NB4 (cell line): ENCODE measurements at regions not wholly inside any gene's neighbourhood (a gene's known extent, or its start where the extent isn't known, plus 50 kb on each side); places are given as distances from the start of the nearest gene placed in this dataset.

Source experiments
- DNase-seq: peaks from one replicate; pipeline ENCODE4 v3.0.0; 2010; ENCODE audit warnings: low read depth
- H3K4me3 ChIP-seq: one replicate; pipeline ENCODE4 v1.5.1; 2011; ENCODE audit warnings: mild to moderate bottlenecking, low read depth, low read length, moderate library complexity
- CTCF ChIP-seq: IDR thresholded peaks from one replicate; pipeline ENCODE4 v1.5.1; 2012; ENCODE audit warnings: low read depth, low read length
- MAX ChIP-seq: IDR thresholded peaks from 2 replicates; pipeline ENCODE4 v1.6.1; 2011; ENCODE audit warnings: low read depth, low read length
- MYC ChIP-seq: IDR thresholded peaks from 2 replicates; pipeline ENCODE4 v1.6.1; 2011; ENCODE audit warnings: low read depth, low read length
- POLR2A ChIP-seq: IDR thresholded peaks from 2 replicates; pipeline ENCODE4 v1.6.1; 2011; ENCODE audit warnings: mild to moderate bottlenecking; ENCODE audit not compliant: insufficient read length; ENCODE audit errors: extremely low read depth

GRCh38 chr1:188903241-188903640 lies 1574.4 kb downstream of the BRINP3 start:
- TF ChIP-seq MAX = no peak
- no peak overlapping the region for H3K4me3 ChIP-seq
- DNase-seq = no peak

- no peak overlapping the region for H3K4me3 ChIP-seq
- DNase-seq = no peak
- TF ChIP-seq CTCF (no peak), MAX (no peak)
Measured at GRCh38 chr1:188904201-188904600, 1573.5 kb downstream of the BRINP3 start.

DNA sequence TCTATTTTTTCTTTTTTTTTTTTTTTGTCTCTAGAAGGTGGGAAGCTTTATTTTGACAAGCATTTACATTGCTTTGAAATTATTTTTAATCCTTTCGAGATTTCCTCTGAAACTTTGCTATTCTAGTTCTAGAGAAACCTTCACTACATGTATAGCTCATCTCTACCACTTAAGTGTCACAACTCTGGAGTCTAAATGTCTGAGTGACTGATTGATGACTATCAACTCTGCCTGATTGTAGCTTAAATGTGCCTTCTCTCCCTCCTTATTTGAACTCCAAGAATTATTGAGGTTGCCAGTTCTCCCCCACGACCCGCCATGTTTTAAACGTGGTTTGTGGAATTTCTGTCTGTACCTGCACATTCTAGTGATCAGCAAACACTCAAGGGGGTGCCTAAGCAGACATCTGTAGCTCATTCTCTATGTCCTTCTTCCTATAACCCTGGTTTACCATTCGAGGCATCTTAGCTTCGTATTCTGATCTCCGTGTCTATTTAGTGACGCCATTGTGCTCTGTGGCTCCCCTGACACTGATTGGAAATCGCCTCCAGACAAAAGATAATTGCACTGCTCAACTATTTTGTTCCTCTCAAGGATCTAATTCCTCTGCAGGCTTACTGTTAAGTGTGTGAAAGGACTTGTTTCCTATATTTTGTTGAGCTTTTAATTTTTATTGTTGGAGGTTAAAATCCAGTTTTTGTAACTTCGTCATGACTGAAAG lies 1570.6 kb downstream of the BRINP3 start:
- TF ChIP-seq POLR2A (no peak), MAX (no peak), MYC (no peak), CTCF (no peak)
- DNase-seq = no peak
- no peak overlapping the region for H3K4me3 ChIP-seq

- TF ChIP-seq CTCF = no peak
- no peak for TF ChIP-seq POLR2A
- no peak for TF ChIP-seq MAX
- TF ChIP-seq MYC = no peak
- DNase-seq = no peak
- no peak overlapping the region for H3K4me3 ChIP-seq
Measured at GRCh38 chr1:188930382-188930781, 1547.3 kb downstream of the BRINP3 start.

DNA sequence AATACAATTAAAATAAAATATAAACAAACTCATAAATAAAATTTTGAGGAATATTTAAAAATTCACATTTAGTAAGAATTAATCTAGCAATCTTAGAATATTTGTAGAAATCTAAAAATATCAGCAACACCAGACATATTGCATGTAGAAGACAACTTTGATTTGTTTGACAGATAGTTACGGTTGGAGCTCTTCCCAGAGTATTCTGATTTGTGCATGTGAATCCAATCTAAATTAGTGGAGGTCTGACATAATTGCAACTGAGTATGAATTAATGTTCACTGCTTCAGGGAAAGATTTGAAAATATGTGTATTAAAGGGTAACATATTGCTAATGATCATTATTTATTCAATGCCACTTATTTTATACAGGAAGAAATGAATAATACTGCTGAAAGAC lies 1546.2 kb downstream of the BRINP3 start:
- TF ChIP-seq POLR2A (no peak), MAX (no peak), MYC (no peak), CTCF (no peak)
- no peak for DNase-seq
- no peak overlapping the region for H3K4me3 ChIP-seq

- TF ChIP-seq CTCF (peak; percentile 31), MAX (no peak), POLR2A (no peak), MYC (no peak)
- DNase-seq = peak; percentile 10
- H3K4me3 ChIP-seq = no peak overlapping the region
Measured at GRCh38 chr1:188937965-188938551, 1539.6 kb downstream of the BRINP3 start.
